Iris pigment epithelial cell (primary cell): ENCODE measurements at regions not wholly inside any gene's neighbourhood (a gene's known extent, or its start where the extent isn't known, plus 50 kb on each side); places are given as distances from the start of the nearest gene placed in this dataset.
"Not testable (repeated sequence)": the region's sequence is repeated elsewhere in the genome, so short reads cannot be mapped to it uniquely, and the experiment has no call there.

ENCODE experiments used
- DNase-seq: peaks from one replicate; pipeline ENCODE4 v3.0.0-alpha.2; 2011; ENCODE audit warnings: low read depth

DNA sequence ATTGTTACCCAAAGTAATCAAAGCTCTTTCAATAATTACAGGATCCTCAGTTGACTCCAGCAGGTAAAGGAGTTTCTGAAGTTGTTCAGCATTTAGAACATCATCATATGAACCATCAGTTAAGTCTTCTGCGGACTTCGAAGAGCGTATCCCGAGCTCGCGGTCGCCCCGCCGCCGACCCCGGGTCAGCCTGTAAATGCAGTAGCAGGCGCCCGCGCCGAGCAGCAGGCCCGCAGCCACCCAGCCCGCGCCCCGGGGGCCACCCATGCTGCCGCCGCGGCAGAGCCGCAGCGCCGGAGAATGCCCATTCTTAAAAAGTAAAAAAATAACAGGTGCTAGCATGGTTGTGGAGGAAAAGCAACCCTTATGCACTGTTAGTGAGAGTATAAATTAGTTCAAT is 444.5 kb downstream of the NSUN3 start:
- DNase-seq, result not testable (repeated sequence)

DNA sequence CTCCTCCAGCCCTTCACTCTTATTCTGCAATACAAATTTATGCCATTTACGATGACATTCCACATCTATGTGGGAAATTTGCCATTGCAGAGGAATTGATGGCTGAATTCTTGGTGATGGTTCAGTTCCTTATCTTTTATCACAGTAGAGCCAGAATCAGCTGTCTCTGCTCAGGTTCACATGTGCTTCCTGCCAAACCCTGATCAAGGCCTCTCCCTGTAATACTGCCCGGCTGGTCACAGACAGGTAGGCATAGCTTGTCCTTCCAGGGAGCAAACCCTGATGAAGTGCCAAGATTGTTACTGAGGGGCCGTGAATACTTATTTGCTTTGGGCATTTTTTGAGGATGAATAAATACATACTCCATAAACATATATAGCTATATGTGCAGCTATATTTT is 450.0 kb downstream of the NSUN3 start:
- no peak for DNase-seq

DNA sequence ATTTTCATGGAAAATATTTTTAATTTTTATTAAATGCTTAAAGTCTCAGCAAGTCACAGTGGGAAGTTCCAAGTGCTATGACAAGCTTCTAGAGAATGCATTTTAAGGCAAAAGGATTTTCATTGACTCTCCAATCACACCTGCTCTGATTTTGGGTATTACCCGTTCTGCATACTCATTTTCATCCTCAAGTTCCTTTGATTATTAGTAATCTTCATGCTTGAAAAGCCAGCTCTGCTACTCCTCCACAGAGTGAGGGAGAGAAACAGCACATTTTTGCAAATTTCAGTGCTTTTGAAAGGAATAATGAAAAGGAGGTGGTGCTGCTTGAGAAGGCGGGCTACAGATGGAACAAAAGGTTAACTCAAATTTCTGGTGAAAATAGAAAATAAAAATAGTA is 450.7 kb downstream of the NSUN3 start:
- DNase-seq, result no peak

DNA sequence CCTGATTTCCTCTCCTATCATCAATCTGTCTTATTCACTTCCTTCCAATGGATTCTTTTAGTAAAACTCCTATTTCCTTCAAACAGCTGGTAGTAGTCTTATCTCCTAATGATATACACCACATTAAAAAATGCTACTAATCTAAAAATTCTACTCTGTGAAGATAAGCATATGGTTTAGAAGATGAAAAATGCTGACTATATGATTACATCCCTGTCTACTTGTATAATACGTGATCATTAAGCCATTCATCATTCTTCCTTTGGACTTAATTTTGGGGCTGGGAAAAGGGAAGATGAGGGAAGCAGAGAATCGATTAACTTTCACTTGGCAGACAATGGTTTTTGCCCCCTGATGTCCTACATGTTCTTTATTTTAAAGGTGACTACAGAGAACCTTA is 453.1 kb downstream of the NSUN3 start:
- no peak for DNase-seq

DNA sequence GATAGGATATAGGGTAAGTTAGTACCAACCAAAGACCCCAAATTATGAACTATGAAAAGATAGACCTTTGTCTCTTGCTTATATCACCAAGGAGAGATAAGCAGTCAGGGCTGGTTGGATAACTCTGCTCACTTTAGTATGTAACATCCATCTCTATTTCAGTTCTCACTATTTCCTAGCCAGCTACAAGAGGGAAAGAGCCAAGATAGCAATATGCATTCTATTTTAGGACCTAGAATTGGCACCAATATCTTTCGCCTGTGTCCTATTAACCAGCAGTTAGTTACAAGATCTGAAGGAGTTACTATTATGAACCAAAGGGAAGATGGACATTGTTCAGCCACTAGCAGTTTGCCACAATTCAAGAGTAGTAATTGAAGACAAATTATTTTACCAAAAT is 457.5 kb downstream of the NSUN3 start:
- no peak for DNase-seq

DNA sequence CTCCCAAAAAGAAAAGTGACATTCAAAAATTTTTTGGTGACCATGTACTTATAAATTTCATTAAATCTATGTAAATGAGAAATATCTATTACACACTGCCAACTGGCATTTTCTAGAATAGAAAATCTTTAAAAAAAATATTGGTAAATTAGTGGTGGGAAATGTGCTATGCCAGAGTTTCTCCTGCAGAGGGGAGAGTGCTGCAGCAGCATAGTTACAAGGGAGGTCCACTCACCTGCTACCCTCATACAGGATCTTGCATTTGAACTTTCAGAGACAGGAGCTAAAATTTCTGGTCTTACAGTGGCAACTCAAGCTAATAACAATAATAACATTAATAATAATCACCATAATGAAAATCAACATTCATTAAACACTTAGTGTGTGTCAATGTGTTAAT is 459.6 kb downstream of the NSUN3 start:
- DNase-seq, result peak; percentile 0

DNA sequence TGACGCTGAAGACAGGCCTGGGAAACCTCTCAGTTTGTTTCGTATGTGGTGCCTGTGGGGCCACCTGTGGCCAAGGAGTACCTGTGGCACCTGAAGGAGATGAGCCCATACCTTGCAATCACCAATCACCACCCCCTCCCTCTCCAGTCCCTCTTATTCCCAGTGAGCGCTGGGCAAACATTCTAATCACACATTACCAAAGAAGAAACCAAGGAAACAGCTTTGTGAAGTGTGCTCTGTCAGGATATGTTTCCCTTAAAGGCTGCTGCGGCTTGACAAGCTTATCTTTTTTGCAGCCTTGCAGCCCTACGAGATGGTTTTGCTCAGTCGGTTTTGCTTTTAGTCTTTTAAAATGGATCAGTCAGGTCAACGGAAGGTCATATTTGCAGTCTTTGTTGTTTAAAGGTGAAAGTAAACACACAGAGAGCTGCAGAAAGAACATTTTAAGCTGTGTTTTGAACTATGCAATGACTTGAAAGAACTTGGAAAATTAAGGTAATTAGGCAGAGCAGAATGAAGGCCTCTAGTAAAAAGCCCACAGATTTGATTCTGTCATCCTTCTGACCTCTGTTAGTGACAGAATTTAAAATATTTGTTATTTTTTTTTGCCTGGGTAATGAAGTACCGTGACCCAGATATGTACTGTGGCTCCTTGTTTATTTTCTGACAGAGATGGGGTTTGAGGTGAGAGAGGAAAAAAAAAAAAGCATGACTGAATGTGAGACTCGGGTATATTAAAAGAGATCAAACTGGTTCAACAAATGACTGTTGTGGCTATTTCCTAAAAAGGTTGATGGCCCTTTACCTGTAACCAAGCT is 461.4 kb downstream of the NSUN3 start:
- no peak for DNase-seq

DNA sequence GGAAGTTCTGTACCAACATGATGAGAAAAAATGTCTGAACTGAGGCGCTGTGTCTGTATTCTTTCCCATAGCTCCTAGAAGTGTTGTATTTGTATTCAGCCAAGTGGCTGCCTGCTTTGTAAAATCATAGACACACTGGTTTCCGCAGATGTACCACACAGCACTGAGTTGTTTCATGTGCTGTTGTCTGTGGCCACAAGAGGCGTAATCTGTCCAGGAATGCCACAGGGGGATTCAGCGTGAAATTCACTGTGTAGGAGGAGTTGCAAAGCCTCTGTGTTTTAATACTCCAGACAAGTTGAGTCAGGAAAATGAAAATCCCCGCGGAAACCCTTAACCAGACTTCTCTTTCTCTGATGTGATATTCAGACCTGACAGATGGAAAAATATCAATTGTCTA is 462.2 kb downstream of the NSUN3 start:
- DNase-seq, result peak; percentile 15

DNA sequence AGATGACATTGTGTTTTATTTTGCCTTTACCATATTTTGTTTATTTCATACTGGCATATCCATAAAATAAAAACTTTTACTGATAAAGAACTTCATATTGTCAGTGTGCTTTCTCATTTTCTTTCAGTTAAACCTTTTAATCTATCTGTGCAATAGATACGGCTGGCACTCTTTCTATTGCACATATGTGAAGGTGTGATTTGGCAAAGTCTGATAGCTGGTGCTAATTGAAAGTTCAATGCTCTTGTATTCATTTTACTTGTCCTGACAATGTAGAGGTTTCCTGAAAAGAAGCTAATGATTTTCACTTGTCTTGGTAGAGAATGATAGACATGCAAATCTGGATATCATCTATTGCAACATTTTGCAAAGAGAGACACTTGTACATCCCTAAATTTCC is 467.0 kb downstream of the NSUN3 start:
- no peak for DNase-seq

DNA sequence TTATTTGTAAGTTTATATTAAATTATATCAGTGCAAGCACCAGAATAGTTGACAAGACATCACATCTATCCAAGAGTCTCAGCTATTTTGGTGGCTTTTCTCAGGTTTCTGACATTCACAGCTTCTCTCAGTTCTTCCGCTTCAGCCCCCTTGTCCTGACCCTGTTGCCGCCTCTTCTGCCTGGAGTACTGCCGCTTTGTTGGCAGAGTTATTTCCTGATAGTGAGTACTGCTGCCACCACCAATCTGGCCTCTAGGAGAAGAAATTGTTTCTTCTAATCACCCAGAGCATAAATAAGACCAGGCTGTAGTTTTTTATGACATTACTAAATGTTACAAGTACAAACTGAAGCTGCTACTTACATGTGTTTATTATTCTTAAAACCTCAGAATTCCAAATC is 470.1 kb downstream of the NSUN3 start:
- DNase-seq, result no peak

DNA sequence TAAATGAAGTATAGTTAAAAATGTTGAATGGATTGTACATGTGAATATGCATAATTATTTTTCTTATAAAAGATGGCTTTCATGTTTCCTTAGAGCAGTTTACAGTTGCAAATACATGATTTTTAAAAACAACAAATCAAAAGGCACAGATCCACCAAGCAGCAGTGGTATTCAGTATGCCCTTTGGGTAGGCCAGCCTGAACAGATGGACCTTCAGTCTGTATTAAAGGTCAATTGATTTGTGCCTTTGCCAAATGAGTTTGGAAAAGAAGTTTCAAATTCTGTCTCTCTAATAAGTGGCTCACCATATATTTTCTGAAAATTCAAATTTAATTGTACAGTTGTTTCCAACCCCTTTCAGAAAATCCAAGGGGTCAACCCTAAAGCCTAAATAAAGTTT is 477.1 kb downstream of the NSUN3 start:
- no peak for DNase-seq

DNA sequence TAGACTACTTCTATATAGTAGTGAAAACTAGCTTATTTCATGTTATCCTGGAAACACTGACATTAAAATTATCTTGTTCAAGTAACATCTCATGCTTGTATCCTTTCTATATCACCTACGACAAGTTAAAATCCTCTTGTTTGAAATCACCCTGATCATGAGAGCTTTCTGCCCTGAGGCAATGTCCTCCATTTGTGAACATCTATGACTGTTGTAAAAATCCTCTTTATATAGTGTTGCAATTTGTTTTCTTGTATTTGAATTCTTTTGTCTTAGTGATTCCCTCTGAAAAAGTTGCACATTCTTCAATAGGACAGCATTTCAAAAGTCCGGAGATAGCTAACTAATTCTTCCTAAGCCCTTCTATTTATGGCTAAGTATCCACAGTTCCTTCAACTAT is 480.3 kb downstream of the NSUN3 start:
- DNase-seq, result no peak

DNA sequence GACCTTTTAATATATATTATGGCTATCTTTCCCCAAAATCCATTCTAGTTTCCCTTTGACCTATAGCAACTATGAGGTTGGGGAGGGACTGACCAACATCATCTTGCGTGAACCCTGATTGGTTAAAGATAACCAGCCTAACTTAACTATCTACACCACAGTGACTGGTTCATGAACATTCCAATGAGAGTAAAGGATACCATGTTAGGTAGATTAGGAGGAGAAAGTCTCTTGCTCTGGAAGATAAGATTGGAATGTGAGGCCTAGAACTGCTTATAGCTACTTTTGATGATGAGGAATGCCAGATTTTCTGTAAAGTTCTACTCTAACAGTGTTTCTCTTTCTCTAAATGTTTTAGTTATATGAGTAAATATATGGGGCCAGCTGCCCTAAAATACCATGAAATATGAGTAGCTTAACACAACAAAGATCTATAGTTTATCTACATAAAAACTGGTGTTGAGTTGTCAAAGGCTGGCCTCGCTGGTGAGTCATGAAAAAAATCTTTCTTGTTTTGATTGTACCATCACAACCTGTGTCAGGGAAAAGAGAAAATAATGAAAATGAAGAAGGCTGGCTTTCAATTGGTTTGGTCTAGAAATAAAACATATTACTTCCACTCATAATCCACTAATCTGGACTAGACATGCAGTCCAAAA is 481.4 kb downstream of the NSUN3 start:
- no peak for DNase-seq

DNA sequence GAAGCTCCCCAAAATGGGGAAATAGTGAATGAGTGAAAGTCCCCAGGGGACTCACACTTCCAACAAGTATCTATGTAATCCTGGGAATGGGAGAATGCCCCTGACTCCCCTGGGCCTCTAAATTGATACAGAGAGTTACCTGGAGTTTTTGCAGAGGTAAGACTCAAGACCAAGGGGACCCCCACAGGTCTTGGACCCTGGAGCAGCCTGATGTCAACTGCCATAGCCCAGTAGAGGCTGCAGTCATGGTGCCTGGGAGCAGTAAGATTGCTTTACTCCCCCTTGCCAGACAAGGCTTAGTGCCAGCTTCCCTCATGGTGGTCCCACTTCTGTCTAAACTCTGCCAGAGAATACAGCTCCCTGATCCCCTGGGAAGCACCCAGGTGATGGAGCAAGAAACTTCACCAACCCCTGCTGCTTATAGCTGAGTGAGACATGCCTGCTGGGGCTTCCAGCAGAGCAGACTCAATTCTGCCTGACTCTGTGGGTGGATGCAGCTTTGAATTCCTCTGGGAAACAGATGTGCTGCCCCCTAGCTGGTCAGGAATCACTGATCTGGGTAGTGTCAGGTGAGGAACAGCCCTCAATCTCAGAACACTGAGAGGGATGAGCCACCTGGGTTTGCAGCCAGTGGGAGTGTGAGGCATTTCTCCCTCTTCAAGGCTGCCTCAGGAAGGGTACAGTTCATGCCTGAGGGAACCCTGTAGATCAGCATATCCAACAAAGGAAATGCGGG is 485.9 kb downstream of the NSUN3 start:
- no peak for DNase-seq

DNA sequence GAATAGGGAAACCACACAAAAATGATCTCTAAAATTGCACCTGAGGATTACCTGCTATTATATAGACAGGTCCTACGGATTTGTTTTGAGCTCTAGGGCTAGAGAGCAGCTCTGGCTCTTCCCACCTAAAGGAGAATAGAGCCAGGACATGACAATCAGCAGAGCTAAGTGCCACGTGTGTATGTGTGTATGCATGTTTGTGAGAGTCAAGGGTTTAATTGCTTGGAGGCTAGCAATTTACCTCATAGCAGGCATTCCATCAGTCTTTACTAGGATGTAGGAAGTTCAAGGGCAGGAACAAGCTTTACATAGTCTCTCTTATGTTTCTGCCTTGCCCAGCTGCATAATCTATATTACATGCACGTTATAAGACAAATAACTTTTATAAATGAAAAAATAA is 498.2 kb downstream of the NSUN3 start:
- DNase-seq, result no peak

DNA sequence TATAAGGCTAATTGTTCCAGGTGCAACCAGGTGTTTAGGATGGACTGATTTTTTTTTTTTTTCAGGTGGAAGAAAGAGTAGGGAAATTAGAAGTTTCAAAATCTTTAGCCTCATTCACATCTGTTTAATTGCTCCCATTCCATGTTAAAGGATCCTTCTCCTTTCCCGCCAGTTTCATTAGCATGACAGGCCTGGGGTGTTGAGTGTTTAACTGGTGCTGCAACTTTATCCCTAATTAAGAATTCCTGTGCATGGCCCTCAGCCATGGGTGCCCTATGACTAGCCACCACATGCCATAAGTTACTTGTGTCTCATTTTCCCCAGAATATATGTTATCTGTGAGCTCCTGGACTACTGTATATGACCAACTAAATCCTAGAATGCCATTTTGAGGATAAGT is 501.4 kb downstream of the NSUN3 start:
- no peak for DNase-seq

DNA sequence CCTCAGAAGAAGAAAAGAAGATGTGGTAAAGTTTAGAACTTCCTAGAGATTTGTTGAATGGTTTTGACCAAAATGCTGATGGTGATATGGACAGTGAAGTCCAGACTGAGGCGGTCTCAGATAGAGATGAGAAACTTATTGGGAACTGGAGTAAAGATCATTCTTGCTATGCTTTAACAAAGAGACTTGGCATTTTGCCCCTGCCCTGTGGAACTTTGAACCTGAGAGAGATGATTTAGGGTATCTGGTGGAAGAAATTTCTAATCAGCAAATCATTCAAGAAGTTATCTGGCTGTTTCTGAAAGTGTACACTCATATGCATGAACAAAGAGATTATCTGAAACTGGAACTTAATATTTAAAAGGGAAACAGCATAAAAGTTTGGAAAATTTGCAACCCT is 505.2 kb downstream of the NSUN3 start:
- no peak for DNase-seq

DNA sequence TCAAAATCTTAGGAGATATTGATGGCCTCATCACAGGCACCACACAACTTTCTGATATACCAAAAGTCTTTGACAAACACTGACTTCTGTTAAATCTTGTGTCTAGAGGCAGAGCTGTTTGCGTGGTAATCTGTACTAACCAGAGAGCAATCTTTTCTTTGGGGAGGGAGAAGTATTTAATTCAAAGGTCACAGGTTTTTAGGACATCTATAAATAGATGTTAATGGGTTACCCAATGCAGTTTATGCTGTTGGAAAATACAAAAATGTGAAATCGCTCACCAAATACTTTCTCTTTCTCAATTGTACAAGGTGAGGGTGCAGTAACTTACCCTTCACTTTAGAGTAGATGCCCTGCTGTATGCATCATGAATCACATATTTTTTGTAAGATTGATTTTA is 510.5 kb downstream of the NSUN3 start:
- DNase-seq, result no peak

DNA sequence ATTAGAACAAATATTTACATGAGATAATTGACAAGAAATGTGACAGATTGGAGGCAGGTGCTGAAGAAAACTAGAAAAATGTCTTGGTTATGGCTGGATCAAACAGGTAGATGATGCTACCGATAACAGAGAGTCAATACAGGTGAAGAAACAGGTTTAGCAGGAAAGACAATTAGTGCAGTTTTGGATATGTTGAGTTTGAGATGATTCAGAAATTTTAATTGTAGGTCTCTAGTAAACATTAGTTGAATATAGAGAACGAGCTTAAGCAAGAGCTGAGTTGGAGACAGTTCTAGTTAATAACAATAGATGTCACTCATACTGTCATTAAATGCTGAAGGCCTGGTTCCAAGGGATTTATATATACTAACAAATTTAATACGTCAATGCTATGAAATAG is 524.4 kb downstream of the NSUN3 start:
- no peak for DNase-seq

DNA sequence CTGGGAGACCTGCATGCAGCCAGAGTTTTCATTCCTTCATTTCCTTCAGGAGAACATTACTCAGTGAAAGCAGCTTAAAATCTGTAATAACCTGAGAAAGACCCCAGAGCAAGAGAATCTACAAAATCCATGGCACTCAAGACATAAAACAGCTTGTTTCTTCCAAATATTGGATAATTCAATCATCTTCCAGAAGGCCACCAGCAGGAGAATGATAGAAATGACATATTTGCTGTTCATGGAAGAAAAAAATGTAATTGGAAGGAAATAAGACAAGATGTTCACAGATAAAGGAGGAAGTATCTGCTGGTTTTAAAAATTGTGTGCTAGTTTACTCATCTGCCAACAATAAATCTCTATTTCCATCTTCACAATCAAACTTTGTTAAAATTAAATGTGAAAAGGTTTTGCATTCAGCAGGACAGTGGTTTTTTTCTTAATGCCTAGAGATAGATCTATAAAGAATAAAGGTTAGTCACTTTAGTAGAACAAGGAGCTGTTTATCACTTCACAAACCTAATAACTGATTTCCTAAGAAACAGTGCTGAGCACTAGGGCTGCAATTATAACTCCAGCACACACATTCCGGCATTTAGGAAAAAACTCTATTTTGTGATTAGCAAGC is 530.8 kb downstream of the NSUN3 start:
- DNase-seq, result no peak

DNA sequence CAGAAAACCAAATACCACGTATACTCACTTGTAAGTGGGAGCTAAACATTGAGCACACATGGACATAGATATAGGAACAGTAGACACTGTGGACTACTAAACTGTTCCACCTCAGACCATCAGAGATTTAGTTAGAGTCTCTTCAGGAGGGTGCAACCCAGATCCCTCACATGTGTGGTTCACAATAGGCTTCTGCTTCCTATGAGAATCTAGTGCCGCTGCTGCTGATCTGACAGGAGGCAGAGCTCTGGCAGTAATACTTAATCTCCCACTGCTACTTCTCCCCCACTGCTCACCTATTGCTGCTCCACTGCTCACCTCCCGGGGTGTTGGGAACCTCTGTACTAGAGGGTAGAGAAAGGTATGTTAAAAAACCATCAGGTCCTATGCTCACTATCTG is 533.3 kb downstream of the NSUN3 start:
- DNase-seq, result no peak

DNA sequence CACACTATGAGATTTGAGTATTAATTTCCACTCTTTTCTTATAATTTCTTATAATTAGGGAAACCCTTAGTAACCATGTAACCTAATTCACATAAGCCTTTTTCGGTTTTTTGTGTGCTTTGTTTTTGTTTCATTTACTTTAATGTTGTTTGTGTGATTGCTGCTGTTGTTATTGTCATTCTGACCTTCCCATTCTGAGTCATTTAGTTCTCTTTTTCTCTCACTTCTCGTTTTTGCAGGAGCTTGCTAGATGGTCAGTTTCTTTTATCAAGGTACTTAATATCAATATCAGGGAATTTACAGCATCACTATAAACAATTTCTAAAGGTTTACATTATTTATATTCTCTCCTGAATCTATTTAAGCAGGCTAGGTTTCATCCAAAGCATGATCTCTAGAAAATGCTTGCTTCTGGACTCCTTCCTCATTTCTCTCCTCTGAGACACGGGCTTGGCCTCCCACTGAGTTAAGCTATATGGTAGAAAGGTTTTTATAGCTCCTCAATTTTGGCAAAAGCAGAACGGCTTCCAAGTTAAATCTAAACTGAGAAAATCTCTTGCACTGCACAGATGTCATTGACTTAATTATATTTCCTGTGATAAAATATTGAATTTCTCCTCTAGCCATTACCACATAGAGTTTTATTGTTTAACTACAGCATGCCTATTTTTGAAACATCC is 534.2 kb downstream of the NSUN3 start:
- no peak for DNase-seq
